GM12878 (cell line): ENCODE measurements at regions not wholly inside any gene's neighbourhood (a gene's known extent, or its start where the extent isn't known, plus 50 kb on each side); places are given as distances from the start of the nearest gene placed in this dataset.

Experiments used
- ATAC-seq: fragments of 200-7000 bp; cut with Tn5 transposase; 3 replicates; pipeline ENCODE4 v1.9.1; 2020; ENCODE audit warnings: mild to moderate bottlenecking, moderate library complexity
- BruUV-seq: library from RNA; stranded (reverse); fragments of 400-500 nt; replicated peaks from 2 replicates; lab custom pipeline; 2021; lab: Mats Ljungman, UMichigan
- CTCF ChIA-PET: fragments of 300-600 bp; sonication (Branson Sonifier 250); formaldehyde crosslinking; extraction: SDS; loops from one replicate; lab custom pipeline; 2021; ENCODE audit warnings: inconsistent platforms; lab: Yijun Ruan, JAX
- POLR2A ChIA-PET: fragments of 350-600 bp; formaldehyde crosslinking; extraction: SDS; loops from one replicate; lab custom pipeline; 2021; ENCODE audit warnings: inconsistent platforms; lab: Charles Lee
- RAD21 ChIA-PET: fragments of 300-600 bp; sonication (Branson Sonifier 250); formaldehyde crosslinking; loops from one replicate; lab custom pipeline; 2023; ENCODE audit warnings: antibody characterized with exemption; ENCODE audit not compliant: unreplicated experiment; lab: Charles Lee
- SMC1A ChIA-PET: fragments of 300-600 bp; sonication (Branson Sonifier 250); formaldehyde crosslinking; loops from one replicate; lab custom pipeline; 2023; ENCODE audit not compliant: unreplicated experiment, uncharacterized antibody; lab: Charles Lee
- DNase-seq: peaks from one replicate; pipeline ENCODE4 v3.0.0-alpha.2; 2011; ENCODE audit warnings: low read depth, low spot score
- FAIRE-seq: peaks from 3 replicates; lab custom pipeline; 2011; peaks lifted over from hg19 to GRCh38; lab: Jason Lieb, UNC
- H2AFZ ChIP-seq: 2 replicates; pipeline ENCODE4 v1.6.0; 2011; ENCODE audit warnings: low read depth, low read length, control low read depth; ENCODE audit not compliant: control insufficient read depth
- H3K27ac ChIP-seq: 2 replicates; pipeline ENCODE4 v1.5.1; 2011; ENCODE audit warnings: control low read depth; ENCODE audit not compliant: control insufficient read depth, insufficient read depth
- H3K27me3 ChIP-seq, 2 experiments: replicated peaks in 1 of 2; 2 replicates each; pipeline versions ENCODE4 v1.6.0 to v1.6.1; 2011; ENCODE audit warnings: low read length in 1 of 2; ENCODE audit not compliant: control insufficient read depth in 2 of 2, insufficient read depth in 2 of 2
- H3K36me3 ChIP-seq, 2 experiments: 2 replicates each; pipeline ENCODE4 v1.5.1; 2011; ENCODE audit warnings: low read length in 1 of 2; ENCODE audit not compliant: control insufficient read depth in 2 of 2, insufficient read depth in 2 of 2
- H3K4me1 ChIP-seq: 2 replicates; pipeline ENCODE4 v1.6.1; 2011; ENCODE audit warnings: mild to moderate bottlenecking, low read length, moderate library complexity, mixed read lengths; ENCODE audit not compliant: control insufficient read depth, insufficient read depth
- H3K4me2 ChIP-seq: 2 replicates; pipeline ENCODE4 v1.6.0; 2011; ENCODE audit warnings: control low read depth; ENCODE audit not compliant: control insufficient read depth, insufficient read depth
- H3K4me3 ChIP-seq: fragments of 200-600 bp; sonication (generic); 2 replicates; pipeline ENCODE4 v1.5.1; 2016
- H3K79me2 ChIP-seq: 2 replicates; pipeline ENCODE4 v1.6.0; 2011; ENCODE audit warnings: low read length; ENCODE audit not compliant: control insufficient read depth, insufficient read depth
- H3K9ac ChIP-seq: 2 replicates; pipeline ENCODE4 v1.8.0; 2011; ENCODE audit warnings: low read length, control low read depth, mixed read lengths; ENCODE audit not compliant: control insufficient read depth, insufficient read depth
- H3K9me3 ChIP-seq: replicated peaks from 3 replicates; pipeline ENCODE4 v1.5.1; 2011; ENCODE audit warnings: mild to moderate bottlenecking, low read length; ENCODE audit not compliant: control insufficient read depth, insufficient read depth
- H4K20me1 ChIP-seq: 2 replicates; pipeline ENCODE4 v1.6.0; 2011; ENCODE audit not compliant: control insufficient read depth, insufficient read depth
- CEBPB ChIP-seq, 2 experiments: fragments of 150-350 bp in 1 of 2; IDR thresholded peaks; 2 replicates each; pipeline ENCODE4 v1.6.1; 2012 to 2014; ENCODE audit warnings: low read depth in 2 of 2, low read length in 2 of 2, borderline replicate concordance in 1 of 2, inconsistent platforms in 1 of 2
- CHD2 ChIP-seq: IDR thresholded peaks from 2 replicates; pipeline ENCODE4 v1.6.1; 2011; ENCODE audit warnings: low read depth, low read length, improper control_type of control experiment, borderline replicate concordance
- CREM ChIP-seq: IDR thresholded peaks from 2 replicates; pipeline ENCODE4 v1.6.1; 2014; ENCODE audit warnings: antibody characterized with exemption, low read depth
- CUX1 ChIP-seq: IDR thresholded peaks from 2 replicates; pipeline ENCODE4 v1.6.1; 2012; ENCODE audit warnings: improper control_type of control experiment, low read depth, low read length; ENCODE audit not compliant: insufficient replicate concordance
- FOXM1 ChIP-seq: IDR thresholded peaks from 2 replicates; pipeline ENCODE4 v1.6.1; 2012; ENCODE audit warnings: low read depth, mild to moderate bottlenecking, inconsistent platforms, low read length, moderate library complexity
- KLF5 ChIP-seq: fragments of 450-650 bp; IDR thresholded peaks from 2 replicates; pipeline ENCODE4 v1.6.1; 2014; ENCODE audit warnings: mild to moderate bottlenecking; ENCODE audit not compliant: partially characterized antibody
- MYB ChIP-seq: fragments of 150-350 bp; IDR thresholded peaks from 2 replicates; pipeline ENCODE4 v1.6.1; 2014; ENCODE audit warnings: mild to moderate bottlenecking, low read depth, low read length, borderline replicate concordance
- MYC ChIP-seq: IDR thresholded peaks from 2 replicates; pipeline ENCODE4 v1.6.1; 2011; ENCODE audit warnings: mild to moderate bottlenecking, low read length, moderate library complexity, inconsistent platforms; ENCODE audit not compliant: insufficient read depth, insufficient replicate concordance, insufficient read length, severe bottlenecking
- PAX8 ChIP-seq: fragments of 450-650 bp; IDR thresholded peaks from 2 replicates; pipeline ENCODE4 v1.6.1; 2017; ENCODE audit warnings: mild to moderate bottlenecking, moderate library complexity
- RB1 ChIP-seq: fragments of 450-650 bp; formaldehyde crosslinking; IDR thresholded peaks from 2 replicates; pipeline ENCODE4 v1.6.1; 2017; ENCODE audit warnings: mild to moderate bottlenecking, borderline replicate concordance
- RFX5 ChIP-seq: IDR thresholded peaks from 2 replicates; pipeline ENCODE4 v1.6.1; 2011; ENCODE audit warnings: low read depth, low read length, improper control_type of control experiment
- SREBF2 ChIP-seq: IDR thresholded peaks from 2 replicates; pipeline ENCODE4 v1.6.1; 2012; ENCODE audit warnings: mild to moderate bottlenecking, low read length
- TCF12 ChIP-seq: IDR thresholded peaks from 2 replicates; pipeline ENCODE4 v1.6.1; 2011; ENCODE audit warnings: low read depth, mild to moderate bottlenecking, low read length
- in situ Hi-C: fragments of 300-500 bp; cut with MboI; formaldehyde crosslinking; loops from 9 replicates; pipeline ENCODE4 v1.14.3; 2018; ENCODE audit warnings: mixed read lengths
- intact Hi-C: fragments of 100-400 bp; cut with micrococcal nuclease; formaldehyde crosslinking; loops from one replicate; pipeline ENCODE4 v1.14.2; 2022; ENCODE audit not compliant: unreplicated experiment
- TF ChIP-seq, protein P1 (sequence below): IDR thresholded peaks from 2 replicates; pipeline ENCODE4 v1.6.1; 2011; ENCODE audit warnings: mild to moderate bottlenecking, low read depth, low read length, moderate library complexity; ENCODE audit not compliant: insufficient replicate concordance
- TF ChIP-seq, protein P2 (sequence below): fragments of 450-650 bp; IDR thresholded peaks from 2 replicates; pipeline ENCODE4 v1.6.1; 2018; ENCODE audit warnings: mild to moderate bottlenecking, low read depth, moderate library complexity; ENCODE audit not compliant: partially characterized antibody
- TF ChIP-seq, protein P3 (sequence below): fragments of 450-650 bp; IDR thresholded peaks from 2 replicates; pipeline ENCODE4 v1.6.1; 2014; ENCODE audit warnings: mild to moderate bottlenecking

DNA sequence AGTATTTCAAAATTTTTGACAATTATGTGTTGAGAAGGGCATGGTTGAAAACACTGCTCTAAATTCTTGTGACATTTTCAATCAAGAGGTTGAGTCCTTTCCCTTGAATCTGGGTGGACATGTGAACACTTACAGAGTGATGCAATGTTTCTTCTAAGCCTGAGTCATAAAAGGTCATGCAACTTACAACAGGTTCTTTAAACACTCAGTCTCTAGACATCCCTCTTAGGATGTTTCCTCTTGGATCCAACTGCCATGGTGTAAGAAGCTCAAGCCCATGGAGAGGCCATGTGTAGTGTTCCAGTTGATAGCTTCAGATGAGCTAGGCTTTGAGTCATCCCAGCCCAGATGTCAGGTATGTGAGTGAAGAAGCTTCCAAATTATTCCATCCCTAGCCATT is 232.2 kb upstream of the MAOA start:
- Histone ChIP-seq H3K79me2 (no peaks in the 10 kb centered on the region), H3K4me3 (no peak overlapping the region), H3K9me3 (no peaks in the 10 kb centered on the region), H3K27ac (no peak overlapping the region), H3K36me3 (no peaks in the 10 kb centered on the region), H3K4me1 (no peaks in the 10 kb centered on the region), H3K4me2 (no peak overlapping the region), H3K9ac (no peak overlapping the region), H4K20me1 (no peaks in the 10 kb centered on the region), H3K27me3 (no peaks in the 10 kb centered on the region), H2AFZ (no peak overlapping the region)
- in situ Hi-C loops = no loop called here
- RAD21 ChIA-PET = no interaction called here
- no peak for DNase-seq
- ATAC-seq = no peak
- BruUV-seq = no TSS peak
- intact Hi-C loops = no loop called here
- no peak for FAIRE-seq
- CTCF ChIA-PET = no interaction called here
- POLR2A ChIA-PET = no interaction called here
- SMC1A ChIA-PET = no interaction called here
- TF ChIP-seq KLF5 (no peak), CEBPB (IDR thresholded peaks at IDR 0.05; ENCODE audit: borderline replicate concordance in 1 of 2, low read depth in 2 of 2, low read length in 2 of 2) (no peak), MYB (no peak), CHD2 (no peak), RB1 (no peak), CREM (no peak), RFX5 (no peak), PAX8 (no peak), TCF12 (no peak), FOXM1 (no peak), MYC (no peak), SREBF2 (no peak), CUX1 (no peak)
- TF ChIP-seq, protein P1, sequence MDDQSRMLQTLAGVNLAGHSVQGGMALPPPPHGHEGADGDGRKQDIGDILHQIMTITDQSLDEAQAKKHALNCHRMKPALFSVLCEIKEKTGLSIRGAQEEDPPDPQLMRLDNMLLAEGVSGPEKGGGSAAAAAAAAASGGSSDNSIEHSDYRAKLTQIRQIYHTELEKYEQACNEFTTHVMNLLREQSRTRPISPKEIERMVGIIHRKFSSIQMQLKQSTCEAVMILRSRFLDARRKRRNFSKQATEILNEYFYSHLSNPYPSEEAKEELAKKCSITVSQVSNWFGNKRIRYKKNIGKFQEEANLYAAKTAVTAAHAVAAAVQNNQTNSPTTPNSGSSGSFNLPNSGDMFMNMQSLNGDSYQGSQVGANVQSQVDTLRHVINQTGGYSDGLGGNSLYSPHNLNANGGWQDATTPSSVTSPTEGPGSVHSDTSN = no peak
- TF ChIP-seq, protein P2, sequence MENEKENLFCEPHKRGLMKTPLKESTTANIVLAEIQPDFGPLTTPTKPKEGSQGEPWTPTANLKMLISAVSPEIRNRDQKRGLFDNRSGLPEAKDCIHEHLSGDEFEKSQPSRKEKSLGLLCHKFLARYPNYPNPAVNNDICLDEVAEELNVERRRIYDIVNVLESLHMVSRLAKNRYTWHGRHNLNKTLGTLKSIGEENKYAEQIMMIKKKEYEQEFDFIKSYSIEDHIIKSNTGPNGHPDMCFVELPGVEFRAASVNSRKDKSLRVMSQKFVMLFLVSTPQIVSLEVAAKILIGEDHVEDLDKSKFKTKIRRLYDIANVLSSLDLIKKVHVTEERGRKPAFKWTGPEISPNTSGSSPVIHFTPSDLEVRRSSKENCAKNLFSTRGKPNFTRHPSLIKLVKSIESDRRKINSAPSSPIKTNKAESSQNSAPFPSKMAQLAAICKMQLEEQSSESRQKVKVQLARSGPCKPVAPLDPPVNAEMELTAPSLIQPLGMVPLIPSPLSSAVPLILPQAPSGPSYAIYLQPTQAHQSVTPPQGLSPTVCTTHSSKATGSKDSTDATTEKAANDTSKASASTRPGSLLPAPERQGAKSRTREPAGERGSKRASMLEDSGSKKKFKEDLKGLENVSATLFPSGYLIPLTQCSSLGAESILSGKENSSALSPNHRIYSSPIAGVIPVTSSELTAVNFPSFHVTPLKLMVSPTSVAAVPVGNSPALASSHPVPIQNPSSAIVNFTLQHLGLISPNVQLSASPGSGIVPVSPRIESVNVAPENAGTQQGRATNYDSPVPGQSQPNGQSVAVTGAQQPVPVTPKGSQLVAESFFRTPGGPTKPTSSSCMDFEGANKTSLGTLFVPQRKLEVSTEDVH = no peak
- TF ChIP-seq, protein P3, sequence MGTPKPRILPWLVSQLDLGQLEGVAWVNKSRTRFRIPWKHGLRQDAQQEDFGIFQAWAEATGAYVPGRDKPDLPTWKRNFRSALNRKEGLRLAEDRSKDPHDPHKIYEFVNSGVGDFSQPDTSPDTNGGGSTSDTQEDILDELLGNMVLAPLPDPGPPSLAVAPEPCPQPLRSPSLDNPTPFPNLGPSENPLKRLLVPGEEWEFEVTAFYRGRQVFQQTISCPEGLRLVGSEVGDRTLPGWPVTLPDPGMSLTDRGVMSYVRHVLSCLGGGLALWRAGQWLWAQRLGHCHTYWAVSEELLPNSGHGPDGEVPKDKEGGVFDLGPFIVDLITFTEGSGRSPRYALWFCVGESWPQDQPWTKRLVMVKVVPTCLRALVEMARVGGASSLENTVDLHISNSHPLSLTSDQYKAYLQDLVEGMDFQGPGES = no peak
